Glutamatergic neuron (in vitro differentiated cells): ENCODE measurements at regions not wholly inside any gene's neighbourhood (a gene's known extent, or its start where the extent isn't known, plus 50 kb on each side); places are given as distances from the start of the nearest gene placed in this dataset.

Experiments used
- DNase-seq: peaks from one replicate; pipeline ENCODE4 v3.0.0; 2022
- H3K27ac Mint-ChIP-seq: one replicate; pipeline ENCODE4 v1.8.0; 2020; ENCODE audit warnings: mild to moderate bottlenecking, mixed read lengths, inconsistent platforms; ENCODE audit not compliant: unreplicated experiment
- H3K27me3 Mint-ChIP-seq: one replicate; pipeline ENCODE4 v1.8.0; 2020; ENCODE audit warnings: mild to moderate bottlenecking, moderate library complexity, mixed read lengths, inconsistent platforms; ENCODE audit not compliant: unreplicated experiment
- H3K36me3 Mint-ChIP-seq: one replicate; pipeline ENCODE4 v1.8.0; 2020; ENCODE audit warnings: mild to moderate bottlenecking, mixed read lengths, inconsistent platforms; ENCODE audit not compliant: unreplicated experiment
- H3K4me1 Mint-ChIP-seq: one replicate; pipeline ENCODE4 v1.8.0; 2020; ENCODE audit warnings: mild to moderate bottlenecking, low read depth, mixed read lengths, inconsistent platforms; ENCODE audit not compliant: unreplicated experiment
- H3K4me3 Mint-ChIP-seq: one replicate; pipeline ENCODE4 v1.8.0; 2020; ENCODE audit warnings: mild to moderate bottlenecking, mixed read lengths, inconsistent platforms; ENCODE audit not compliant: unreplicated experiment
- H3K9me3 Mint-ChIP-seq: one replicate; pipeline ENCODE4 v1.8.0; 2020; ENCODE audit warnings: mild to moderate bottlenecking, moderate library complexity, mixed read lengths, inconsistent platforms; ENCODE audit not compliant: unreplicated experiment
- CTCF ChIP-seq: fragments of 200-600 bp; sonication (generic); IDR thresholded peaks from one replicate; pipeline ENCODE4 v1.5.0; 2021; ENCODE audit not compliant: partially characterized antibody, unreplicated experiment

DNA sequence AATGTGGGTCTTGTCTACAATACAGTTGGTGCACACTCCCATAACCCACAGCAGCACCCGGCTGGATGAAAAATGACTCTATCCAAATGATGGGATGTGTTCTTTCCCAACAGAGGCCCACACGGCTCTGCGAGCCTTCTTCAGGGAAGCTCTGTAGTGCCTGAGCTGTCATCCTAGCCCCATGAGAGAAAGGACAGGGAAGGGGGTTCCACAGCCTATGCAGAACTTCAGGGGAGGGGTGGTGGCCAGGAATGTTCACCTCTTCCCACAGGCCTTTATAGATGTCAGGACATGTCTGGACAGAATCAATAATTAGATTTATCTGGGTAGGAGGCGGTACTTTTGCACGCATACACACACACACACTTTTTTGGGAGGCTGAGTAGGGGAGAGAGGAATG is 109.0 kb downstream of the JCAD start:
- Mint-ChIP-seq H3K36me3 (no peaks in the 10 kb centered on the region), H3K27me3 (peaks cover 3% of the 10 kb centered on the region), H3K4me1 (peaks cover 1% of the 10 kb centered on the region), H3K27ac (no peak overlapping the region), H3K9me3 (no peaks in the 10 kb centered on the region), H3K4me3 (no peak overlapping the region)
- no peak for DNase-seq
- TF ChIP-seq CTCF = no peak

- Mint-ChIP-seq H3K27ac (no peak overlapping the region), H3K36me3 (no peaks in the 10 kb centered on the region), H3K9me3 (no peaks in the 10 kb centered on the region), H3K27me3 (peaks cover 3% of the 10 kb centered on the region), H3K4me1 (peaks cover 1% of the 10 kb centered on the region), H3K4me3 (no peak overlapping the region)
- DNase-seq = no peak
- no peak for TF ChIP-seq CTCF
These were observed 109.9 kb downstream of the JCAD start for GRCh38 chr10:29949411-29950011.

DNA sequence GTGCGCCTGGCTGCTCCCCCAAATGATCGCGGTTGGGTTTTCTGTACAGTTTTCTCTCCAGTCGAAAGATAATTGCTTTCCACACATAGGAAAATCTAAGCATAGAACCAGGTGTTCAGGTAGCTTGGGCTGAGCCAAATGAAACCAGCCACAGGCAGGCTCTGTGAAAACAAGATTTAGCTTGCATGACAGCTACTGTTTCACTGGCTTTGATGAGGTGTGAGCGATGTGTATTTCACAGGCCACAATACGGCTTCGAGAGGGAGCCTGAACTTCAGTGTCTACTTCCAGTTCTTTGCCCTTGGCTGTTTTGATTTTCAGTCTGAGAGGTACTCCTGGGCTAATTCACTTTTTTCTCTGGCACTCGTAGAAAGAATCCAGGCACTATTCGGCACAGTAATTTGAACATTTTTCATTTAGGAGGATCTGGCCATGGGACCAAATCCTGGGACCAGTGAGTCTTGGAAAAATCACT is 110.5 kb downstream of the JCAD start:
- Mint-ChIP-seq H3K27me3 (peaks cover 3% of the 10 kb centered on the region), H3K27ac (no peak overlapping the region), H3K36me3 (no peaks in the 10 kb centered on the region), H3K4me1 (peaks cover 1% of the 10 kb centered on the region), H3K4me3 (no peak overlapping the region), H3K9me3 (no peaks in the 10 kb centered on the region)
- TF ChIP-seq CTCF = no peak
- no peak for DNase-seq

- Mint-ChIP-seq H3K4me3 (no peak overlapping the region), H3K9me3 (no peaks in the 10 kb centered on the region), H3K27me3 (peaks cover 1% of the 10 kb centered on the region), H3K36me3 (no peaks in the 10 kb centered on the region), H3K27ac (no peak overlapping the region), H3K4me1 (peaks cover 1% of the 10 kb centered on the region)
- TF ChIP-seq CTCF = no peak
- DNase-seq = no peak
These were observed 111.7 kb downstream of the JCAD start for GRCh38 chr10:29947701-29948060.

GRCh38 chr10:29946953-29947700 is 112.3 kb downstream of the JCAD start:
- H3K4me1 Mint-ChIP-seq = peaks cover 1% of the 10 kb centered on the region
- no peak for DNase-seq
- no peak for TF ChIP-seq CTCF
- no peaks in the 10 kb centered on the region for H3K36me3 Mint-ChIP-seq
- no peak overlapping the region for H3K4me3 Mint-ChIP-seq
- H3K27me3 Mint-ChIP-seq = peaks cover 1% of the 10 kb centered on the region
- no peaks in the 10 kb centered on the region for H3K9me3 Mint-ChIP-seq
- H3K27ac Mint-ChIP-seq = no peak overlapping the region
